ENCODE measurements at regions not wholly inside any gene's neighbourhood (a gene's known extent, or its start where the extent isn't known, plus 50 kb on each side); places are given as distances from the start of the nearest gene placed in this dataset.
A peak's percentile ranks its signal among the peaks of the same experiment; 100 is the strongest.
"Not testable (repeated sequence)": the region's sequence is repeated elsewhere in the genome, so short reads cannot be mapped to it uniquely, and the experiment has no call there.

- no peak for DNase-seq
Observed at GRCh38 chrX:103428525-103428924, 52.2 kb downstream of the BEX3 start.

- DNase-seq = not testable (repeated sequence)
Observed at GRCh38 chrX:103429026-103429425, 52.7 kb downstream of the BEX3 start.

GRCh38 chrX:103431316-103431715, 55.0 kb downstream of the BEX3 start:
- DNase-seq = no peak

- DNase-seq = not testable (repeated sequence)
Observed at GRCh38 chrX:103432841-103433240, 56.5 kb downstream of the BEX3 start.

GRCh38 chrX:103437147-103437873, 61.0 kb downstream of the BEX3 start:
- DNase-seq = no peak

- DNase-seq = no peak
Observed at GRCh38 chrX:103439161-103439560, 62.8 kb downstream of the BEX3 start.

- DNase-seq = no peak
Observed at GRCh38 chrX:103440621-103441020, 64.3 kb downstream of the BEX3 start.

- DNase-seq = no peak
Observed at GRCh38 chrX:103441878-103442535, 65.7 kb downstream of the BEX3 start.

GRCh38 chrX:103442536-103442901, 66.2 kb downstream of the BEX3 start:
- peak; percentile 45 for DNase-seq

- DNase-seq = peak; percentile 36
Observed at GRCh38 chrX:103446665-103447302, 70.4 kb downstream of the BEX3 start.

Measured in fibroblast of upper back skin (primary cell).